H1 (cell line): ENCODE measurements at regions not wholly inside any gene's neighbourhood (a gene's known extent, or its start where the extent isn't known, plus 50 kb on each side); places are given as distances from the start of the nearest gene placed in this dataset.

Experiments
- HDAC2 ChIP-seq, 2 experiments: fragments of 300-600 bp in 1 of 2; sonication (generic) in 1 of 2; IDR thresholded peaks; 2 replicates each; pipeline ENCODE4 v1.6.1; 2011 to 2012; ENCODE audit warnings: low read depth in 2 of 2, low read length in 2 of 2, mild to moderate bottlenecking in 2 of 2, moderate library complexity in 2 of 2, borderline replicate concordance in 1 of 2, inconsistent platforms in 1 of 2

GRCh38 chr17:63379636-63380035, 66.5 kb downstream of the CYB561 start (continued):
- no peak for TF ChIP-seq HDAC2 (IDR thresholded peaks at IDR 0.05; ENCODE audit: borderline replicate concordance in 1 of 2, low read depth in 2 of 2, low read length in 2 of 2)
